ENCODE measurements at regions not wholly inside any gene's neighbourhood (a gene's known extent, or its start where the extent isn't known, plus 50 kb on each side); places are given as distances from the start of the nearest gene placed in this dataset.

DNA sequence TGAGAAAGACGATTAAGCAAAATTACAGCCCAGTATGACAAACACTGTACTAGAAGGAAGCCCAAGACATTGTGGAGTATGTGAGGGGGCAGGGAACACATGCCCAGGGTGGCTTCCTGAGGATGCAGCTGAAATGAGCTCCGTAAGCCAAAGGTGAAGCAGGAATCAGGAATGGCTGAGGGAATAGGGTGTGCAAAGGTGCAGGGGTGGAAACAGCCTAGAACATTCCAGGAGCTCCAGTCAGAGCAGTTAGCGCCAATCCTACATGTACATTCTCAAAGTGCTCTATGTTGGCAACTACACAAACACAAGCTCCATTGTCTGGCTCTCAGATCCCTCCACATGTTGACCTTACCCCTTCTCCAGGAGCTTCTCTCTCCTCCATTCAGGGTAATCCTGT lies 257.9 kb downstream of the MAN2A1 start:
- TF ChIP-seq EZH2phosphoT487 (IDR thresholded peaks at IDR 0.05; ENCODE audit: low read depth, severe bottlenecking, unreplicated experiment): no peak
- no peak for TF ChIP-seq EZH2 (IDR thresholded peaks at IDR 0.05; ENCODE audit: borderline replicate concordance)
- TF ChIP-seq CTCF (IDR thresholded peaks at IDR 0.05; ENCODE audit: poor library complexity): no peak
- Histone ChIP-seq H3K4me1 (ENCODE audit: insufficient read depth) (no peaks in the 10 kb centered on the region), H3K36me3 (replicated peaks; ENCODE audit: insufficient read depth, low read depth) (no peaks in the 10 kb centered on the region), H3K4me2 (no peak overlapping the region), H3K9me2 (replicated peaks; ENCODE audit: insufficient read depth) (no peaks in the 10 kb centered on the region), H3K9me3 (ENCODE audit: low read depth) (no peaks in the 10 kb centered on the region), H3K4me3 (no peak overlapping the region), H3K27ac (no peak overlapping the region), H3K79me2 (no peaks in the 10 kb centered on the region), H4K20me1 (ENCODE audit: insufficient read depth, poor library complexity, severe bottlenecking) (no peaks in the 10 kb centered on the region), H3K27me3 (no peaks in the 10 kb centered on the region), H2AFZ (no peak overlapping the region)
- DNase-seq (ENCODE audit: low spot score): no peak
- WGBS (ENCODE audit: low lambda C conversion rate, missing lambda C conversion rate): 88% methylated on average over 3 of the region's 3 CpGs

DNA sequence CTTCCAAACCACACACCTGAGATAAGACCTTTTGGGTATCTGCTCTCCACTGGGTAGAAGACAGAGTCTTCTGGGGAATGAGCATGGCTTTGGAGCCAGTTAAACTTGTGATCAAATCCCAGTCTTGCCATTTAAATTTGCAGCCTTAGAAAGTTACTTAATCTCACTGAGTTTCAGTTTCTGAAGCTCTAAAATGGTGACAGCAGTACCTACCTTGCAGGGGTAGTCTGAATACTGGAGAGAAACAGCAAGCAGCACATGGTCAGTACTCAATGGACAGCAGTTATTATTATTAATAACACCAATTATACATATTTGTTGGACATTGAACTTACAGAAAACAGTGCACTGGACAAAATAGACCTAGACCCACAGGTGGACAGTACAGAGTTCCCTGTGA lies 260.9 kb downstream of the MAN2A1 start:
- H3K79me2 ChIP-seq: no peaks in the 10 kb centered on the region
- no peak for DNase-seq (ENCODE audit: low spot score)
- no peak overlapping the region for H3K4me3 ChIP-seq
- H3K9me2 ChIP-seq (replicated peaks; ENCODE audit: insufficient read depth): no peaks in the 10 kb centered on the region
- H3K27ac ChIP-seq: no peak overlapping the region
- H3K4me2 ChIP-seq: no peak overlapping the region
- no peaks in the 10 kb centered on the region for H3K27me3 ChIP-seq
- TF ChIP-seq EZH2 (IDR thresholded peaks at IDR 0.05; ENCODE audit: borderline replicate concordance) (no peak), CTCF (IDR thresholded peaks at IDR 0.05; ENCODE audit: poor library complexity) (no peak), EZH2phosphoT487 (IDR thresholded peaks at IDR 0.05; ENCODE audit: low read depth, severe bottlenecking, unreplicated experiment) (no peak)
- H2AFZ ChIP-seq: no peak overlapping the region
- H4K20me1 ChIP-seq (ENCODE audit: insufficient read depth, poor library complexity, severe bottlenecking): no peaks in the 10 kb centered on the region
- no peaks in the 10 kb centered on the region for H3K4me1 ChIP-seq (ENCODE audit: insufficient read depth)
- no peaks in the 10 kb centered on the region for H3K9me3 ChIP-seq (ENCODE audit: low read depth)
- no peaks in the 10 kb centered on the region for H3K36me3 ChIP-seq (replicated peaks; ENCODE audit: insufficient read depth, low read depth)

GRCh38 chr5:109951348-109951747 lies 261.6 kb downstream of the MAN2A1 start:
- Histone ChIP-seq H3K27ac (no peak overlapping the region), H4K20me1 (ENCODE audit: insufficient read depth, poor library complexity, severe bottlenecking) (no peaks in the 10 kb centered on the region), H3K9me3 (ENCODE audit: low read depth) (no peaks in the 10 kb centered on the region), H3K79me2 (no peaks in the 10 kb centered on the region), H3K36me3 (replicated peaks; ENCODE audit: insufficient read depth, low read depth) (no peaks in the 10 kb centered on the region), H3K27me3 (no peaks in the 10 kb centered on the region), H3K4me2 (no peak overlapping the region), H3K4me1 (ENCODE audit: insufficient read depth) (no peaks in the 10 kb centered on the region), H2AFZ (no peak overlapping the region), H3K4me3 (no peak overlapping the region), H3K9me2 (replicated peaks; ENCODE audit: insufficient read depth) (no peaks in the 10 kb centered on the region)
- no peak for TF ChIP-seq EZH2phosphoT487 (IDR thresholded peaks at IDR 0.05; ENCODE audit: low read depth, severe bottlenecking, unreplicated experiment)
- TF ChIP-seq EZH2 (IDR thresholded peaks at IDR 0.05; ENCODE audit: borderline replicate concordance): no peak
- TF ChIP-seq CTCF (IDR thresholded peaks at IDR 0.05; ENCODE audit: poor library complexity): no peak
- DNase-seq (ENCODE audit: low spot score): no peak
- 91% methylated on average over 3 of the region's 3 CpGs for WGBS (ENCODE audit: low lambda C conversion rate, missing lambda C conversion rate)

- WGBS (ENCODE audit: low lambda C conversion rate, missing lambda C conversion rate): 92% methylated on average over 5 of the region's 5 CpGs
- Histone ChIP-seq H3K9me3 (ENCODE audit: low read depth) (no peaks in the 10 kb centered on the region), H3K27me3 (no peaks in the 10 kb centered on the region), H4K20me1 (ENCODE audit: insufficient read depth, poor library complexity, severe bottlenecking) (no peaks in the 10 kb centered on the region), H3K4me3 (no peak overlapping the region), H3K4me1 (ENCODE audit: insufficient read depth) (no peaks in the 10 kb centered on the region), H3K4me2 (no peak overlapping the region), H3K36me3 (replicated peaks; ENCODE audit: insufficient read depth, low read depth) (no peaks in the 10 kb centered on the region), H3K9me2 (replicated peaks; ENCODE audit: insufficient read depth) (no peaks in the 10 kb centered on the region), H3K27ac (no peak overlapping the region), H2AFZ (no peak overlapping the region), H3K79me2 (no peaks in the 10 kb centered on the region)
- TF ChIP-seq CTCF (IDR thresholded peaks at IDR 0.05; ENCODE audit: poor library complexity): no peak
- no peak for TF ChIP-seq EZH2 (IDR thresholded peaks at IDR 0.05; ENCODE audit: borderline replicate concordance)
- no peak for TF ChIP-seq EZH2phosphoT487 (IDR thresholded peaks at IDR 0.05; ENCODE audit: low read depth, severe bottlenecking, unreplicated experiment)
- DNase-seq (ENCODE audit: low spot score): no peak
Measured at GRCh38 chr5:109951758-109952157, 262.0 kb downstream of the MAN2A1 start.

All from hepatocyte (in vitro differentiated cells).